ENCODE measurements at regions not wholly inside any gene's neighbourhood (a gene's known extent, or its start where the extent isn't known, plus 50 kb on each side); places are given as distances from the start of the nearest gene placed in this dataset.

- Histone ChIP-seq H3K27ac (ENCODE audit: low read length) (no peak overlapping the region), H3K4me2 (ENCODE audit: low read length) (no peak overlapping the region), H2AFZ (ENCODE audit: low read depth, low read length) (no peak overlapping the region), H3K9ac (ENCODE audit: low read length) (no peak overlapping the region), H3K4me3 (ENCODE audit: low read length) (no peak overlapping the region), H3K36me3 (replicated peaks; ENCODE audit: low read depth, low read length) (no peaks in the 10 kb centered on the region), H3K4me1 (ENCODE audit: low read length) (no peaks in the 10 kb centered on the region), H3K79me2 (ENCODE audit: low read length) (no peaks in the 10 kb centered on the region), H3K27me3 (ENCODE audit: low read depth, low read length) (peaks cover 29% of the 10 kb centered on the region), H3K9me3 (ENCODE audit: insufficient read depth, low read length) (no peaks in the 10 kb centered on the region), H4K20me1 (ENCODE audit: insufficient read depth, low read length) (no peaks in the 10 kb centered on the region)
- TF ChIP-seq CTCF (IDR thresholded peaks at IDR 0.05; ENCODE audit: low read depth, low read length) (no peak), EZH2phosphoT487 (IDR thresholded peaks at IDR 0.05; ENCODE audit: low read depth) (no peak)
Observed at GRCh38 chr2:128485761-128486639, 167.3 kb upstream of the HS6ST1 start.

- no peaks in the 10 kb centered on the region for H3K9me3 ChIP-seq (ENCODE audit: insufficient read depth, low read length)
- no peak overlapping the region for H3K4me3 ChIP-seq (ENCODE audit: low read length)
- H3K4me1 ChIP-seq (ENCODE audit: low read length) = no peaks in the 10 kb centered on the region
- no peak overlapping the region for H3K4me2 ChIP-seq (ENCODE audit: low read length)
- no peak overlapping the region for H2AFZ ChIP-seq (ENCODE audit: low read depth, low read length)
- no peak overlapping the region for H3K27ac ChIP-seq (ENCODE audit: low read length)
- no peaks in the 10 kb centered on the region for H3K36me3 ChIP-seq (replicated peaks; ENCODE audit: low read depth, low read length)
- TF ChIP-seq EZH2phosphoT487 (IDR thresholded peaks at IDR 0.05; ENCODE audit: low read depth) (no peak), CTCF (IDR thresholded peaks at IDR 0.05; ENCODE audit: low read depth, low read length) (no peak)
- H4K20me1 ChIP-seq (ENCODE audit: insufficient read depth, low read length) = no peaks in the 10 kb centered on the region
- no peaks in the 10 kb centered on the region for H3K79me2 ChIP-seq (ENCODE audit: low read length)
- H3K9ac ChIP-seq (ENCODE audit: low read length) = no peak overlapping the region
- peaks cover 29% of the 10 kb centered on the region for H3K27me3 ChIP-seq (ENCODE audit: low read depth, low read length)
Observed at GRCh38 chr2:128486640-128487375, 168.1 kb upstream of the HS6ST1 start.

GRCh38 chr2:128487650-128488387, 169.2 kb upstream of the HS6ST1 start:
- Histone ChIP-seq H3K79me2 (ENCODE audit: low read length) (no peaks in the 10 kb centered on the region), H3K36me3 (replicated peaks; ENCODE audit: low read depth, low read length) (no peaks in the 10 kb centered on the region), H3K27me3 (ENCODE audit: low read depth, low read length) (peaks cover 29% of the 10 kb centered on the region), H3K4me3 (ENCODE audit: low read length) (no peak overlapping the region), H3K4me2 (ENCODE audit: low read length) (no peak overlapping the region), H3K9me3 (ENCODE audit: insufficient read depth, low read length) (no peaks in the 10 kb centered on the region), H3K9ac (ENCODE audit: low read length) (no peak overlapping the region), H3K27ac (ENCODE audit: low read length) (no peak overlapping the region), H4K20me1 (ENCODE audit: insufficient read depth, low read length) (no peaks in the 10 kb centered on the region), H2AFZ (ENCODE audit: low read depth, low read length) (no peak overlapping the region), H3K4me1 (ENCODE audit: low read length) (no peaks in the 10 kb centered on the region)
- TF ChIP-seq EZH2phosphoT487 (IDR thresholded peaks at IDR 0.05; ENCODE audit: low read depth) (no peak), CTCF (IDR thresholded peaks at IDR 0.05; ENCODE audit: low read depth, low read length) (no peak)

GRCh38 chr2:128488434-128488833, 169.8 kb upstream of the HS6ST1 start:
- Histone ChIP-seq H3K4me2 (ENCODE audit: low read length) (no peak overlapping the region), H3K4me3 (ENCODE audit: low read length) (no peak overlapping the region), H3K79me2 (ENCODE audit: low read length) (no peaks in the 10 kb centered on the region), H3K27ac (ENCODE audit: low read length) (no peak overlapping the region), H3K9me3 (ENCODE audit: insufficient read depth, low read length) (no peaks in the 10 kb centered on the region), H4K20me1 (ENCODE audit: insufficient read depth, low read length) (no peaks in the 10 kb centered on the region), H3K4me1 (ENCODE audit: low read length) (no peaks in the 10 kb centered on the region), H3K27me3 (ENCODE audit: low read depth, low read length) (peaks cover 24% of the 10 kb centered on the region), H3K9ac (ENCODE audit: low read length) (no peak overlapping the region), H2AFZ (ENCODE audit: low read depth, low read length) (no peak overlapping the region), H3K36me3 (replicated peaks; ENCODE audit: low read depth, low read length) (no peaks in the 10 kb centered on the region)
- TF ChIP-seq CTCF (IDR thresholded peaks at IDR 0.05; ENCODE audit: low read depth, low read length) (no peak), EZH2phosphoT487 (IDR thresholded peaks at IDR 0.05; ENCODE audit: low read depth) (no peak)
